HFFc6 (cell line): ENCODE measurements at regions not wholly inside any gene's neighbourhood (a gene's known extent, or its start where the extent isn't known, plus 50 kb on each side); places are given as distances from the start of the nearest gene placed in this dataset.

Experiments used
- DNase-seq: peaks from one replicate; pipeline ENCODE4 v3.0.0-alpha.2; 2018
- H3K27ac Mint-ChIP-seq: 2 replicates; pipeline ENCODE4 v1.8.0; 2020; ENCODE audit warnings: mild to moderate bottlenecking, mixed read lengths
- H3K27me3 Mint-ChIP-seq: 2 replicates; pipeline ENCODE4 v1.8.0; 2021; ENCODE audit warnings: mild to moderate bottlenecking, moderate library complexity, mixed read lengths; ENCODE audit not compliant: insufficient read depth
- H3K36me3 Mint-ChIP-seq: 2 replicates; pipeline ENCODE4 v1.8.0; 2021; ENCODE audit warnings: low read depth, mixed read lengths
- H3K4me1 Mint-ChIP-seq: 2 replicates; pipeline ENCODE4 v1.8.0; 2020; ENCODE audit warnings: low read depth, mixed read lengths
- H3K4me3 Mint-ChIP-seq: 2 replicates; pipeline ENCODE4 v1.8.0; 2020; ENCODE audit warnings: mild to moderate bottlenecking, moderate library complexity, mixed read lengths
- H3K9me3 Mint-ChIP-seq: 2 replicates; pipeline ENCODE4 v1.8.0; 2020; ENCODE audit warnings: mild to moderate bottlenecking, mixed read lengths
- TF ChIP-seq, protein P1 (sequence below): fragments of 200-600 bp; sonication (generic); IDR thresholded peaks from 2 replicates; pipeline ENCODE4 v1.5.0; 2021; ENCODE audit warnings: antibody characterized with exemption, mild to moderate bottlenecking

DNA sequence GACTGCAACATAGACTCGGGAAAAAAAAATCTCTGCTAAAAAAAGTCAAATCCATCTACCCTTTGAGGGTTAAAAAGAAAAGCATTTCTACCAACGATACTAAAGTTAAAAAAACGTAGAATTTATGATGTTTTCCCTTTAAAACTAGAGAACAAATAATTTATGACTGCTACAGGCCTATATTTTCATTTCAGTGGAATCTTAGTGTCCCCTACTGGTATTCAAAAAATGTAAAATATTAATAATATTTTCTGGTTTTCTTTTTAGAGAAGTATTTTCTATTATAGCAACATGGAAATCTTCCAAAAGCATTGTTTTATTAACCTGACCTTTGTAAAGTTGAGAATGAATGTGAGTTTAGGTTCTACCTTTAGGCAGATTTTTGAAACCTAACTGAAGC, 1582.2 kb downstream of the MRPL39 start:
- Mint-ChIP-seq H3K36me3 (no peaks in the 10 kb centered on the region), H3K9me3 (peaks cover 32% of the 10 kb centered on the region), H3K27me3 (no peaks in the 10 kb centered on the region), H3K4me3 (no peak overlapping the region), H3K27ac (no peak overlapping the region), H3K4me1 (no peaks in the 10 kb centered on the region)
- TF ChIP-seq, protein P1, sequence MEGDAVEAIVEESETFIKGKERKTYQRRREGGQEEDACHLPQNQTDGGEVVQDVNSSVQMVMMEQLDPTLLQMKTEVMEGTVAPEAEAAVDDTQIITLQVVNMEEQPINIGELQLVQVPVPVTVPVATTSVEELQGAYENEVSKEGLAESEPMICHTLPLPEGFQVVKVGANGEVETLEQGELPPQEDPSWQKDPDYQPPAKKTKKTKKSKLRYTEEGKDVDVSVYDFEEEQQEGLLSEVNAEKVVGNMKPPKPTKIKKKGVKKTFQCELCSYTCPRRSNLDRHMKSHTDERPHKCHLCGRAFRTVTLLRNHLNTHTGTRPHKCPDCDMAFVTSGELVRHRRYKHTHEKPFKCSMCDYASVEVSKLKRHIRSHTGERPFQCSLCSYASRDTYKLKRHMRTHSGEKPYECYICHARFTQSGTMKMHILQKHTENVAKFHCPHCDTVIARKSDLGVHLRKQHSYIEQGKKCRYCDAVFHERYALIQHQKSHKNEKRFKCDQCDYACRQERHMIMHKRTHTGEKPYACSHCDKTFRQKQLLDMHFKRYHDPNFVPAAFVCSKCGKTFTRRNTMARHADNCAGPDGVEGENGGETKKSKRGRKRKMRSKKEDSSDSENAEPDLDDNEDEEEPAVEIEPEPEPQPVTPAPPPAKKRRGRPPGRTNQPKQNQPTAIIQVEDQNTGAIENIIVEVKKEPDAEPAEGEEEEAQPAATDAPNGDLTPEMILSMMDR = no peak
- no peak for DNase-seq

DNA sequence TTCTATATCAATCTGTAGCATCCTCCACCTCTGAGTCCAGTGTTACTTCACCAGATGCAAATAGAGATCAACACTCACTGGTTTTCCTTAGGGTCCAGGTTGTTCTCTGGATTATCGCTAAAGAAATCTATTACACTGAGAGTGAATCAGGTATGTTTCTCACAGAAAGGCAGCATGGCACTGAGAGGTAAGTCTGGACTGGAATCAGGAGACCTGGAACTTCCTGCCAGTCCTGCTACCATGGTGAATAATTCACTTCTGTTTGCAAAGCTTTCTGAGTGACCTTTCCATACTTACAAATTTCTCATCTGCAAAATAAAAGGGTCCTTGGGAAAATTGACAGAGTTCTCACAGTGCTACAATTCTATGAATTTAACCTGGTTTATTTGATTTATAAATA, 1583.3 kb downstream of the MRPL39 start:
- H3K9me3 Mint-ChIP-seq = peaks cover 42% of the 10 kb centered on the region
- H3K27me3 Mint-ChIP-seq = no peaks in the 10 kb centered on the region
- no peaks in the 10 kb centered on the region for H3K4me1 Mint-ChIP-seq
- no peak overlapping the region for H3K27ac Mint-ChIP-seq
- TF ChIP-seq, protein P1 = no peak
- DNase-seq = no peak
- H3K4me3 Mint-ChIP-seq = no peak overlapping the region
- no peaks in the 10 kb centered on the region for H3K36me3 Mint-ChIP-seq

DNA sequence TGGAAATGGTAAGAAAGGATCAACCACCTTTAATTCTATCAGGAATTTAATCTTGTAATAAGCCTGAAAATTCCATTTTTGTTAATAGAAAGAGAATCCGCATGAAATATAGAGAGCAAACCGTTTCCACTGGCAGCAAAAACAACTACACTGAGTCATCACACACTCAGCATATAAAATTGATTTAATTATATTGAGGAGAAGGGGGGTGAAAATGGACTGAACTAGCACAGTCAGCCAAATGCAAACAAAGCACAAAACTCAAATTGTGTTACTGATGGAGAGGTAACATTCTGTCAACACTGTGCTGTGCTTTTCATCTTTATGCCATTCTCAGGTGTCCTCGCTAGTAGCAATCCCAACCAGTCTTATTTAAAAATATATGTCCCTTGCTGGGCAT, 1583.9 kb downstream of the MRPL39 start:
- no peak for DNase-seq
- Mint-ChIP-seq H3K36me3 (no peaks in the 10 kb centered on the region), H3K9me3 (peaks cover 44% of the 10 kb centered on the region), H3K4me1 (no peaks in the 10 kb centered on the region), H3K27ac (no peak overlapping the region), H3K27me3 (no peaks in the 10 kb centered on the region), H3K4me3 (no peak overlapping the region)
- TF ChIP-seq, protein P1 = no peak

DNA sequence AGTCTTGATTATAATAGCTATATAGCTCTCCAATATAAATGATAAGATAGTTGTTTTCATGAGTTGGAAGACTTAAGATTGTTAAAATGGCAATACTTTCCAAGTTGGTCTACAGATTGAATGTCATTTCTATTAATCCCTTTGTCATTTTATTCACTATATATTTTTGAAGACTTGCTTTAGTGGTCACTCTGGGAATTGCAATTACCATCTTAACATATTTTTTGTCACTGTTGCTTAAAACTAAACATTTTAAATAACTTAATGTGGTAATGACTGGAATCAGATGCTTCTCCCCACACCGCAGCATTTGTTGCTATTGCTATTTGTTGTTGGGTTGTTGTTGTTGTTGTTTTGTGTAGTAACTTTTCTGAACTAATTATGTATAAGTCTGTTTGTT, 1592.9 kb downstream of the MRPL39 start:
- TF ChIP-seq, protein P1 = peak; percentile 64
- Mint-ChIP-seq H3K4me3 (no peak overlapping the region), H3K27ac (no peak overlapping the region), H3K27me3 (no peaks in the 10 kb centered on the region), H3K36me3 (no peaks in the 10 kb centered on the region), H3K9me3 (peaks cover 39% of the 10 kb centered on the region), H3K4me1 (no peaks in the 10 kb centered on the region)
- DNase-seq = no peak

DNA sequence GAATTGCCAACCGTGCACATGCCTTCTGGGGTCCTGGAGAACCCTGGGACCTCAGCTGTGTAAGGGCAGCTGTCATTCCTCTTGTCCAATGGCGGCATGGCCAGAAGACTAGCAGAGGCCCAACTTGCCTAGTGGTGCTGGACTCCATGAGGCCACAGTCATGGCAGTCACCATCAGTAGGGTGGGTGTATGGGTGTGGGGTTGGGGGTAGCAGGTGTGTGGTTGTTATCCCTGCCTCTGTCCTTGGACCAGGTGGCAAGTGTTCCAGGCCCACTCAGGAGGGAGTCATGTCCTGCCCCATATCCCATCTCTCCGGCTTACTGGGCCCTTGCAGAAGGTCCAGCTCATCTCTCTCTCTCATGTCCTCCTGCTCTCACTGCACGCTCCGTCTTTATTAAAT, 1596.2 kb downstream of the MRPL39 start:
- Mint-ChIP-seq H3K27ac (no peak overlapping the region), H3K27me3 (no peaks in the 10 kb centered on the region), H3K4me1 (no peaks in the 10 kb centered on the region), H3K36me3 (no peaks in the 10 kb centered on the region), H3K9me3 (peaks cover 29% of the 10 kb centered on the region), H3K4me3 (no peak overlapping the region)
- DNase-seq = no peak
- TF ChIP-seq, protein P1 = no peak

DNA sequence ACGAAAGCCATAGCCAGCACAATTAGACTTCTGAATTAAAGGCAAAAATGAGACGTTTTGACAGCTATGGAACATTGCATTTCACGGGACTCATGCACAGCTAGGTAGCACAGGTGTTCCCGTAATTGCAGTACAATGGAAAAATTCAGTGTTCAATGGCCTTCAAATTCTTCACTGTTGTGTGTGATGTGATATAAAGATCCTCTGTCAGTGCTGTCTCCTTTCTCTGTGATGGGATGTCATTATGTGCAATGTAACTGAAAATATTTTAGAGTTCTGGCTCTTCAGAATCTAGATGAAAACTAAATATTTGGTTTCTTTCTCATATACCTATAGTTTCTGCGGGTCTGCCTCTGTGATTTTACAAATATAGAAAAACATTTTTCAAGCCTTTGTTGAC, 1599.7 kb downstream of the MRPL39 start:
- DNase-seq = no peak
- no peaks in the 10 kb centered on the region for H3K4me1 Mint-ChIP-seq
- no peak overlapping the region for H3K4me3 Mint-ChIP-seq
- no peak overlapping the region for H3K27ac Mint-ChIP-seq
- TF ChIP-seq, protein P1 = no peak
- peaks cover 45% of the 10 kb centered on the region for H3K9me3 Mint-ChIP-seq
- no peaks in the 10 kb centered on the region for H3K27me3 Mint-ChIP-seq
- no peaks in the 10 kb centered on the region for H3K36me3 Mint-ChIP-seq
